Fibroblast of skin of right biceps (primary cell): ENCODE measurements at regions not wholly inside any gene's neighbourhood (a gene's known extent, or its start where the extent isn't known, plus 50 kb on each side); places are given as distances from the start of the nearest gene placed in this dataset.
"Not testable (repeated sequence)": the region's sequence is repeated elsewhere in the genome, so short reads cannot be mapped to it uniquely, and the experiment has no call there.

Source experiments
- DNase-seq: peaks from one replicate; pipeline ENCODE4 v3.0.0-alpha.2; 2013

DNA sequence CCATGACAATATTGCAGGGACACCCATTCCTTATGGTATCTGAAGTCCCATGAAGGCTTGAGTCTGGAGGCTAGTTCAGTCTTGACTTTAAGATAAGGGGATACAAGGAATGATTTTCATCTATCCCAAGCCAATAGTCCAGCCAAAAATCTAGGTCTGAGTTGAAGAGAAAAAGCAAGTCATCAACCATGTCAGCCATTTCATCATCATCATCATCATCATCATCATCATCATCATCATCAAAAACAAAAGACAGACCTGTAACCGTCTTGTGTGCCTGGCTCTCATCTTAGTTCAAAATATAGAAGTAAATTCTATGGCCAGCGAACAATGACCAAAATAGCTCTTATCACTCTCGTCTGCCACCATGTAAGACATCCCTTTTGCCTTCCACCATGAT lies 59.5 kb upstream of the FAM90A26 start:
- DNase-seq = not testable (repeated sequence)

DNA sequence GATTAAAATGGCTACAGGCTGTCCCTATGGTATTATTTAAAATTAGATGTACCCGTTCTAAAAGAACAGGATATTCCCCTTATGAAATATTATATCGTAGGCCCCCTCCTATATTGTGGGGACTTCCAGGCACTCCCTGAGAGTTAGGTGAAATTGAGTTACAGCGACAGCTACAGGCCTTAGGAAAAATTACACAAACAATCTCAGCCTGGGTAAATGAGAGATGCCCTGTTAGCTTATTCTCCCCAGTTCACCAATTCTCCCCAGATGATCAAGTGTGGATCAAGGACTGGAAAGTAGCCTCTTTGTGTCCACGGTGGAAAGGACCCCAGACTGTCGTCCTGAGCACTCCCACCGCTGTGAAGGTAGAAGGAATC lies 67.1 kb upstream of the FAM90A26 start:
- DNase-seq = not testable (repeated sequence)

DNA sequence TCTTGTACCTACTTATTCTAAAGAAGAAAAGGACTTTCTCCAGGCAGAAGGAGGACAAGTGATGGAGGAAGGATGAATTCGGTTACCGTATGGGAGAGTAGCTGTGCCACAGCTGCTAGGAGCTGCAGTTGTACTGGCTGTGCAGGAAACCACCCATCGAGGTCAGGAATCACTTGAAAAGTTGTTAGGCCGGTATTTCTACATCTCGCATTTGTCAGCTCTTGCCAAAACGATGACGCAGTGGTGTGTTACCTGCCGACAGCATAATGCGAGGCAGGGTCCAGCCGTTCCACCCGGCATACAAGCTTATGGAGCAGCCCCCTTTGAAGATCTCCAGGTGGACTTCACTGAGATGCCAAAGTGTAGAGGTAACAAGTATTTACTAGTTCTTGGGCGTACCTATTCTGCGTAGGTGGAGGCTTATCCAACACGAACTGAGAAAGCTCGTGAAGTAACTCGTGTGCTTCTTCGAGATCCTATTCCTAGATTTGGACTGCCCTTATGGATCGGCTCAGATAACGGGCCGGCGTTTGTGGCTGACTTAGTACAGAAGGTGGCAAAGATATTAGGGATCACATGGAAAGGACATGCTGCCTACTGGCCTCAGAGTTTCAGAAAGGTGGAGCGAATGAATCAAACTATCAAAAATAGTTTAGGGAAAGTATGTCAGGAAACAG lies 67.6 kb upstream of the FAM90A26 start:
- not testable (repeated sequence) for DNase-seq

DNA sequence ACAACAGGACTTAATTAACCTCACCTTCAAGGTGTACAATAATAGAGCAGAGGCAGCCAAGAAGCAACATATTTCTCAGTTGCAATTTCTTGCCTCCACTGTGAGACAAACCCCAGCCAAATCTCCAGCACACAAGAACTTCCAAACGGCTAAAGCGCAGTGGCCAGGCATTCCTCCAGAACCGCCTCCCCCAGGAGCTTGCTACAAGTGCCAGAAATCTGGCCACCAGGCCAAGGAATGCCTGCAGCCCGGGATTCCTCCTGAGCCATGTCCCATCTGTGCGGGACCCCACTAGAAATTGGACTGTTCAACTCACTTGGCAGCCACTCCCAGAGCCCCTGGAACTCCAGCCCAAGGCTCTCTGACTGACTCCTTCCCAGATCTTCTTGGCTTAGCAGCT lies 73.9 kb upstream of the FAM90A26 start:
- DNase-seq = not testable (repeated sequence)

DNA sequence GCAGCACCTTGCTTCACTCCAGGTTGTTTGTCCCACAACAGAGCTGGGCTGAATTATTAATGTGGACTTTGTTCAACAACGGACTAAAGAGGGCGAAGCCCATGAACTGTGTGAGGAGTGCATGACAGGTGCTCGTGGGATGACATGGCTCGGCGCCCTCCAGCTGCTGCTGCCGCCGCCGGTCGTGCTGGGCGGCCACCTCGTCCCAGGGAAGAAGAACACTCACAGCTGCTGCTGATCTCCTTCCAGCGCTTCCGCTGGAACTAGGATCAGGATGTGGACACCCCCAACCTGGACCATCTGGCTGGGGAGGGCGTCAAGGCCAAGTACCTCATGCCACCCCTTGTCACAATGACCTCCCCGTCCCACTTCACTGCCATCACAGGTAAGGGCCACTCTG lies 91.4 kb upstream of the FAM90A26 start:
- not testable (repeated sequence) for DNase-seq

DNA sequence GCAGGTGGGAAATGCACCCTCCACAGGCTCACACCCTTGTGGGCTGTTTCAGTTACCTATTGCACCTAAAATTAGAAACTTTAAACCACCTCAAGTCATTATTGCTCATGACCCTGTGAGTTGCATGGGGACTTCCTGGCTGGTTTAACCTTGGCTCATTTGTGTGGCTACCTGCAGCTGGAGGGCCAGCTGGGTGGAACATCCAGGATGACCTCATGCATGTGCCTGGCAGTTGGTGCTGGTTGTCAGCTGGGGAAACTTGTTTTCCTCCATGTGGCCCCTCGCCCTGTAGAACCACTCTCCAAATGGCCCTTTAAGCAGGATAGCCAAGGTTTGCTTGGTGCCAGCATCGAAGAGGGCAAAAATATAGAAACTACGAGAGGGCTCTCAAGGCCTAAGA lies 93.2 kb upstream of the FAM90A26 start:
- DNase-seq = not testable (repeated sequence)

DNA sequence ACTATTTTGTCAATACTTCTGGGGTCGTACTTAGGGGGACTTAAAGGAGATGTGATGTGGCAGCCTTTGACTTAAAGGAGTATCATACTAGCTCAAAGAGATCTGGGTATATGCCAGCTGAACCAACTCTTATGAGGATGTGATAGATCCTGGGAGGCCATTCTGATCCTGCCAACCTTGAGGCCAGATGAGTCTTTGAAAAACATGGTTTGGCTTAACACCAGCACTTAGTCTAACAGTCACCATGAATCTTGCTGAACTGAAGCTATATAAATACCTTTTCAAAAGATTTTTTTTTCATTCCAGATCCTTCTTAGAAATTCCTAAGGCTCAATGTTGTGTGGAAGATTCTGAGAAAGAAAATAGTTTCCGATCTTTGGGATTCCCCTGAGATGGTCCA lies 93.7 kb upstream of the FAM90A26 start:
- DNase-seq = not testable (repeated sequence)

DNA sequence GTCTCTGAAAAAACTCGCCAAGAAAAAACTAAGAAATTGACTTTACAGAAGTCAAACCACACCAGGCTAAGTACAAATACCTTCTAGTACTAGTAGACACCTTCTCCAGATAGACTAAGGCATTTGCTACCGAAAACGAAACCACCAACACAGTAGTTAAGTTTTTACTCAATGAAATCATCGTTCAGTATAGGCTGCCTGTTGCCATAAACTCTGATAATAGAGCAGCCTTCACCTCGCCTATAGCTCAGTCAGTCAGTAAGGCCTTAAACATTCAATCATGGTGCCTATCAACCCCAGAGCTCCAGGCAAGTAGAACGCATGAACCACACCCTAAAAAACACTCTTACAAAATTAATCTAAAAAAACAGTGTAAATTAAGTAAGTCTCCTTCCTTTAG lies 96.8 kb upstream of the FAM90A26 start:
- DNase-seq = not testable (repeated sequence)

DNA sequence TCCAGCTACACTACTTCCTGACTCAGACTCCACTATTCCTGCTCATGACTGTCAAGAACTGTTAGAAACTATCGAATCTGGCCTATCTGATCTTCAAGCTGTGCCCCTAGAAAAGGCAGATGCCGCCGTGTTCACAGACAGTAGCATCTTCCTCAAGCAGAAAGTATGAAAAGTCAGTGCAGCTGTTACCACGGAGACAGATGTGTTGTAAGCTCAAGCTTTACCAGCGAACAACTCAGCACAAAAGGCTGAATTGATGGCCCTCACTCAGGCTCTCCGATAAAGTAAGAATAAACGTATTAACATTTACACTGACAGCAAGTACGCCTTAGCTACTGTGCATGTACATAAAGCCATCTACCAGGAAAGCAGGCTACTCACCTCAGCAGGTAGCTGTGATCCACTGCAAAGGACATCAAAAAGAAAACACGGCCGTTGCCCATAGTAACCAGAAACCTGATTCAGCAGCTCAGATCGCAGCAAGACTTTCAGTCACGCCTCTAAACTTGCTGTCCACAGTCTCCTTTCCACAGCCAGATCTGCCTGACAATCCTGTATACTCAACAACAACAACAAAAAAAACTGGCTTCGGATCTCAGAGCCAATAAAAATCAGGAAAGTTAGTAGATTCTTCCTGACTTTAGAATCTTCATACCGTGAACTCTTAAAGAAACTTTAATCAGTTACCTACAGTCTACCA lies 97.5 kb upstream of the FAM90A26 start:
- not testable (repeated sequence) for DNase-seq

DNA sequence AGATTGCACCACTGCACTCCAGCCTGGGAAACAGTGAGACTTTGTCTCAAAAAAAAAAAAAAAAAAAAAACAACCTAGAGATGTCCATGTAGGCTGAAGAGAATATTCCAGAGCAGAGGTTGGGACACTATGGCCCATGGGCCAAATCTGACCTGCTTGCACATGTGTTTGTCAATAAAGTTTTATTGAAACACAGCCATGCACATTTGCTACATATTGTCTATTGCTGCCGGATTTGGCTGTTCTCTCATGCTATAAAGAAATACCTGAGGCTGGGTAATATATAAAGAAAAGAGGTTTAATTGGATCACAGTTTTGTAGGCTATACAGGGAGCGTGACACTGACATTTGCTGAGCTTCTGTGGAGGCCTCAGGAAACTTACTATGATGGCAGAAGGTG lies 102.3 kb upstream of the FAM90A26 start:
- DNase-seq = not testable (repeated sequence)

DNA sequence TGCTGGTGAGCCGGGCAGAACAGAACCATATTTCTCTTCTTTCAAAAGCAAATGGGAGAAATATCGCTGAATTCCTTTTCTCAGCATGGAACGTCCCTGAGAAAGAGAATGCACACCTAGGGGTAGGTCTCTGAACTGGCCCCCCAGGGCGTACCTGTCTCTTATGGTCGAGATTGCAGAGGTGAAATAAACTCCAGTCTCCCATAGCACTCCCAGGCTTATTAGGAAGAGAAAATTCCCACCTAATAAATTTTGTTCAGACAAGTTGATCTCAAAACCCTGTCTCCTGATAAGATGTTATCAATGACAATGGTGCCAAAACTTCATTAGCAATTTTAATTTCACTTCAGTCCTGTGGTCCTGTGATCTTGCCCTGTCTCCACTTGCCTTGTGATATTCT lies 106.6 kb upstream of the FAM90A26 start:
- DNase-seq = not testable (repeated sequence)

DNA sequence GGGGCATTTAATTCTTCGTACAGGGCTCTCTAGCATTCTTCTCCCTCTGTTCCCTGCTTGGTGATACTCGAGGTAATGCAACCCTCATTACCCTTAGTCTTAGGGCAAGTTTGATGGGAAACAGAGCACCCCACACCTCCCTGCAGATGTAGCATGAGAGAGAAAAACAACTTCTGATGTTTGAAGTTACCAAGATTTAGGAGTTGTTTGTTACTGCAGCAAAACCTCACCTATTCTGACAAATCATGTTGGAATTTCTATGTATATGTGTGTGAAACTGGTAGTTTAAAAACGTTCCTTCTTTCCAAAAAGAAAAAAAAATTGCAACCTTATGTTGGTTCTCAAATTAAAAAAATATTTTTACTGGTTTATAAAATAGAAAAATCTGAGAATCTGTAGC lies 145.3 kb upstream of the FAM90A26 start:
- not testable (repeated sequence) for DNase-seq

DNA sequence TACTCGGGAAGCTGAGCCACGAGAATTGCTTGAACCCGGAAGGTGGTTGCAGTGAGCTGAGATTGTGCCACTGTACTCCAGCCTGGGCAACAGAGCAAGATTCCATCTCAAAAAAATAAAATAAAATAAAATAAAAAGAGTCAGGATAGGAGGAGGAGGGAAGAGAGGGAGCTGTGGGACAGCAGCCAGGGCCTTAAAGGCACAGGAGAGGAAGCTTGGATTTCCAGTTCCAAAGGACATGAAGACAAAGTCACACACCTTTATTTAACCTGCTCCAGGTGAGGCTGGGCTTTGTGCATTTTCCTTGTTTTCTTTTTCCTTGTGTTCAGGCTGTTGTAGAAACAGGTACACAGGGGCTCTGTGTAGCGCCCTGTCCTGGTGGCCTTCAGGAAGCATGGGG lies 138.2 kb upstream of the HMX1 start:
- DNase-seq = not testable (repeated sequence)

DNA sequence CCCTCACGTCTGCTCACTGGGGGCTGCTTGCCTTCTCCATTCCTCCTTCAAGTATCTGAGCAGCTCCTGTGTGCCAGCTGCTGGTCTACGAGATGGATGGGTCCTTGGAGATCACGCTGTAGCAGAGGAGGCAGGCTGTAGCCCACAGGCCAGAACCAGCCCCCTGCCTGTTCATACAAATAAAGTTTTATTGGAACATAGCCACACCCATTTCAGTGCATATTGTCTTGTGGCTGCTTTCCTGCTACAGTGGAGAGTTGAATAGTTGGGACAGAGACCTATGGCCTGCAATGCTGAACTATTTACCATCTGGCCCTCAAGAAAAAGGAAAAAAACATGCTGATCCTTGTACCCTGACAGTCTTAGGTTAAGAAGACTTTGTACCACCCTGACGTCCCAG lies 136.8 kb upstream of the HMX1 start:
- not testable (repeated sequence) for DNase-seq

DNA sequence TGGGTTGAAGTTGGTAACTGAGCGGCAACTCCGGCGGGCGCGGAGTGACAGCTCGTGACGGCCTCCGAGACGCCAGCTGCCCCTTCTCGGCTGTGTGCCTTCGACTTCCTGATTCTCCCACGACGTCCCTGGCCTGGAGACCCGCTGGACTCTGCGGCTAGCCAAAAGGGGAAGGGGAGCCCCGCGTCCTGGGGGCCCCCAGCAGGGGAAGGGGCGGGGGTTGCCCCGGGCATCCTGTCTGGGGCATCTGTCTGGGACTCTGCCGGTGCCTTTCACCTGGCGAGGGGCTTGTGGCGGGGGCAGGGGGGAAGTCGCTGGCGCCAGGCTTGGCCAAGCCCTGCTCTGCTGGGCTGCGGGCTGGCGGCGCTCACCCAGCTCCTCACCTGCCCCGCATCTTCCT lies 129.5 kb upstream of the HMX1 start:
- not testable (repeated sequence) for DNase-seq

DNA sequence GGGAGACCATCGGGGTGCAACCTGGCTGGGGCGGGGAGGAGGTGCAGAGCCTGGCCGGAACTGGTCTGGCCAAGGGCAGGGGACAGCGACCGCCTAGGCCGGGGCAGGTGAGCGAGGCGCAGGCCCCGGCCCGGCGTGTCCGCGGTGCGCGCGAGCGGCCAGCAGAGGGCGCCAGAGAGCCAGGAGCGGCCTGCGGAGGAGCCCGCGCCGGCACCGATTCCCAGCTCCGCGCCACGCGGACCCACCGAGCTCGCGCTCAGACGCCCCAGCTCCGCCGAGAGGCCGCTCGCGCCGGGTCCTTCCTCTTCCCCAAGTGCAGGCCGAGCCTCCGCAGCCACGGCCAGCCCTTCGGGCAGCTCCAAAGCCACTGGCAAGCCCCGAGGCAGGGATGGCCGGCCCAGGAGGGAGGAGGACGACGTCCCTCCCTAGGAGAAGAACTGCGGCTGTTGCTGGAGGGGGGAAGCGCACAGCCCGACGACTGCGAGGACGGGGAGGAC lies 128.9 kb upstream of the HMX1 start:
- peak; percentile 23 for DNase-seq

DNA sequence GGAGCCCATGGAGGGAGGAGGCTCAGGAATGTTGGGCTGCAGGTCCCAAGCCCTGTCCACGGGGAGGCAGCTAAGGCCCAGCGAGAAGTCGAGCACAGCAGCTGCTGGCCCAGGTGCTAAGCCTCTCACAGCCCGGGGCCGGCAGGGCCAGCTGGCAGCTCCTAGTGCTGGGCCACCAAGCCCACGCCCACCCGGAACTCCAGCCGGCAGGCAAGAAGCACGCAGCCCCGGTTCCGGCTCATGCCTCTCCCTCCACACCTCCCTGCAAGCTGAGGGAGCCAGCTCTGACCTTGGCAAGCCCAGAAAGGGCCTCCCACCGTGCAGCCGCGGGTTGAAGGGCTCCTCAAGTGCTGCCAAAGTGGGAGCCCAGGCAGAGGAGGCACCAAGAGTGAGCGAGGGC lies 121.3 kb upstream of the HMX1 start:
- not testable (repeated sequence) for DNase-seq

DNA sequence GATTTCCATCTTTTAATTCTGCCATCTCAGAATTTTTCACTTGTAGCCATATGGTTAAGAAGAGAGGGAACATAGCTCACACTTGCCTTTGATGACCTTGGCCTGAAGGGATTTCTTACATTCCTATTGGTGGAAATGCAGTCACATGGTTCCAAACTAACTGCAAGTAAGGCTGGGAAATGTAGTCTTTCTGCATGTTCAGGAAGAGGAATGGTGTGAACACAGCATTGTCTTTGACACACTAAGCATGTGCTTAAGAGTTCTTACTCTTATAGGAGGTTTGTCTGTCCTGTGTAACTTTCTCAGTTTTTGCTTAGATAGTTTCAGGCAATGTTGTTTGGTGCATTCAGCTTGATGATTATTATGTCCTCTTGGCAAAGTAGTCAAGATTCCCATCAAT lies 119.8 kb upstream of the HMX1 start:
- DNase-seq = not testable (repeated sequence)

DNA sequence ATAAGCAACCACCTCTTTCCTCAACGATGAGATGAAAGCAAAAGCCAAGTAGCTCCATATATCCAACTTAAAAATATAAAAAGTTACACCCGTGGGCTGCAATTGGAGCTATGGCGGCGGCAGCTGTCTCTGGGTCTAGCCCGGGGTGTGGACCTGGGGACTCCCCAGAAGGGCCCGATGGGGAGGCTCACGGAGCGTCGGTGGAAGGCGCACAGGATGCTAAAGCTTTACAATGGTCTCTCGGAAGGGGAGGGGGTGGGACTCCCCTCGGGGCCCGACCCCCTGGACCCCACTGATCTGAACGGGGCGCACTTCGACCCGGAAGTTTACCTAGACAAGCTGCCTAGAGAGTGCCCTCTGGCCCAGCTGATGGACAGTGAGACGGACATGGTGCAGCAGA lies 118.7 kb upstream of the HMX1 start:
- DNase-seq = not testable (repeated sequence)

DNA sequence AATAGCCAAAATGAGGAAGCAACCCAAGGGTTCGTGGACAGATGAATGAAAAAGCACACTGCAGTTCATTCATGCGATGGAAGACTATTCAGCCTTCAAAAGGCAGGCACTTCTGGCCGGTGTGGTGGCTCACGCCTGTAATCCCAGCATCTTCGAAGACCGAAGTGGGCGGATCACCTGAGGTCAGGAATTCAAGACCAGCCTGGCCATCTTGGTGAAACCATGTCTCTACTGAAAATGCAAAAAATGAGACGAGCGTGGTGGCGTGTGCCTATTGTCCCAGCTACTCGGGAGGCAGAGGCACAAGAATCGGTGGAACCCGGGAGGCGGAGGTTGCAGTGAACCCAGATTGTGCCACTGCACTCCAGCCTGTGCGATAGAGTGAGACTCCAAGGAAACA lies 114.1 kb upstream of the HMX1 start:
- not testable (repeated sequence) for DNase-seq

DNA sequence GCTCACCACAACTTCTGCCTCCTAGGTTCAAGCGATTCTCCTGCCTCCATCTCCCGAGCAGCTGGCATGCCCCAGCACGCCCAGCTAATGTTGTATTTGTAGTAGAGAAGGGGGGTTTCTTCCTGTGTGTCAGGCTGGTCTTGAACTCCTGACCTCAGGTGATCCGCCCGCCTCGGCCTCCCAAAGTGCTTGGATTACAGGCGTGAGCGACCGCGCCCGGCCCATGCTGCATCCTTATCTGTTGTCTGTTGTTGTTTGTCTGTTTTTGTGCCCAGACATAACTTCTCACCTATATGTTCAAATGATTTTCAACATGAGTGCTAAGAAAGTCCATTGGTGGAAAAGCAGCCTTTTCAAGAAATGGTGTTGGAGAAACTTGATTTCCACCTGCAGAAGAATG lies 113.0 kb upstream of the HMX1 start:
- not testable (repeated sequence) for DNase-seq

DNA sequence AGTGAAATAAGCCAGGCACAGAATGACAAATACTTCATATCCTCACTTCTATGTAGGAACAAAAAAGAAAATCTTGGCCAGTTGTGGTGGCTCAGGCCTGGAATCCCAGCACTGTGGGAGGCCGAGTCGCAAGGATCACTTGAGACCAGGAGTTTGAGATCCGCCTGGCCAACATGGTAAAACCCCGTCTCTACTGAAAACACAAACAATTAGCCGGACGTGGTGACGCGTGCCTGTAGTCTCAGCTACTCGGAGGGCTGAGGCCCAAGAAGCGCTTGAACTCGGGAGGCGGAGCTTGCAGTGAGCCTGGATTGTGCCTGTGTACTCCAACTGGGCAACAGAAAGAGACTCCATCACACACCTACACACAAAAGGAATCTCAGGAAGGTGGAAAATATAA lies 112.3 kb upstream of the HMX1 start:
- DNase-seq = not testable (repeated sequence)

DNA sequence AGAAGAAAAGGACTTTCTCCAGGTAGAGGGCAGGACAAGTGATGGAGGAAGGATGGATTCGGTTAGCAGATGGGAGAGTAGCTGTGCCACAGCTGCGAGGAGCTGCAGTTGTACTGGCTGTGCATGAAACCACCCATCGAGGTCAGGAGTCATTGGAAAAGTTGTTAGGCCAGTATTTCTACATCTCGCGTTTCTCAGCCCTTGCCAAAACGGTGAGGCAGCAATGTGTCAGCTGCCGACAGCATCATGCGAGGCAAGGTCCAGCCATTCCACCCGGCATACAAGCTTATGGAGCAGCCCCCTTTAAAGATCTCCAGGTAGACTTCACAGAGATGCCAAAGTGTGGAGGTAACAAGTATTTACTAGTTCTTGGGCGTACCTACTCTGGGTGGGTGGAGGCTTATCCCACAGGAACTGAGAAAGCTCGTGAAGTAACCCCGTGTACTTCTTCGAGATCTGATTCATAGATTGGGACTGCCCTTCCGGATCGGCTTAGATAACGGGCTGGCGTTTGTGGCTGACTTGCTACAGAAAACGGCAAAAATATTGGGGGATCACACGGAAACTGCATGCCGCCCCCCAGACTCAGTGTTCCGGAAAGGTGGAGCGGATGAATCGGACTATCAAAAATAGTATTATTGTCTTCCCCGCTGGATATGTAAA lies 105.0 kb upstream of the HMX1 start:
- DNase-seq = not testable (repeated sequence)

DNA sequence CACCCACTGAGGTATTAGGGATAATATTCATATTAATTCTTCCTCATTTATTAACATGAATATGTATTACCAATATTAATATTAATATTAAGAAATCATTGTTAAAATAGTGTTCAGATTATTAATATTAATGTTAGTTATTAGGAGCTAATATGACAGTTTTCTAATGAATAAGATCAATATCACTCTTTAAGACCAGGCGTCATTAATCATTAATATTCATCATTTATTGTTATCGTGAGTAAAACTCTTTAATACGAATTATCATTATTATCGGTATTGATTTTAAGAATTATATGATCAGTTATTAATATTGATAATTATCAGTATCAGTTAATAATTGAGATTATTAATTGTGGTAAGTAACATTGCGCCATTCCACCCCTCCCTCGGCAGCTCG lies 101.0 kb upstream of the HMX1 start:
- not testable (repeated sequence) for DNase-seq
